Omental fat pad (tissue), 3 donors: ENCODE measurements at regions not wholly inside any gene's neighbourhood (a gene's known extent, or its start where the extent isn't known, plus 50 kb on each side); places are given as distances from the start of the nearest gene placed in this dataset.

ENCODE experiments used
- ATAC-seq: fragments of 150-250 bp; one replicate; pipeline ENCODE4 v1.9.1; 2016; ENCODE audit warnings: mild to moderate bottlenecking, moderate library complexity; ENCODE audit not compliant: low FRiP score
- DNase-seq: peaks from one replicate; pipeline ENCODE4 v3.0.0-alpha.2; 2019; ENCODE audit warnings: low spot score
- TF ChIP-seq, protein P1 (sequence below), 3 donors: fragments of 450-650 bp; IDR thresholded peaks; one replicate each; pipeline ENCODE4 v1.5.1; 2016 to 2017; ENCODE audit warnings: antibody characterized with exemption in 3 of 3, mild to moderate bottlenecking in 3 of 3, moderate library complexity in 2 of 3

DNA sequence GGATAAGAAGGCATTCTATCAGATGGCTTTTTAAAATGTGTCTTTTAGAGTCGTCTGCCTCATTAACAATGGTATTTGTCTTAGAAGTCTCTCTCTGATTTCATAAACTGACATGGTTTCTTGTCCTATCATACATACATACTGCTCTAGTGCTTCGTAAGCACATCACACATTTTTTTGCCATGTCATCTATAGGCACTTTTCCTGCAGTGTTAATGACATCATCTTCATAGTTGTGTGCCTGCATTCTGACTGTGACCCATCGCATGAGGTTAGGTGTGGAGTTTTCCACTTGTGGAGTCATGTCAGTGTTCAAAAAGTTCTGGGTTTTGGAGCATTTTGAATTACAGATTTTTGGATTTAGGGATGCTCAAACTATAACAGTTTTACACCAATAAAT is 361.6 kb upstream of the SPOCK3 start:
- DNase-seq (no peak), ATAC-seq (no peak)
- TF ChIP-seq, protein P1, sequence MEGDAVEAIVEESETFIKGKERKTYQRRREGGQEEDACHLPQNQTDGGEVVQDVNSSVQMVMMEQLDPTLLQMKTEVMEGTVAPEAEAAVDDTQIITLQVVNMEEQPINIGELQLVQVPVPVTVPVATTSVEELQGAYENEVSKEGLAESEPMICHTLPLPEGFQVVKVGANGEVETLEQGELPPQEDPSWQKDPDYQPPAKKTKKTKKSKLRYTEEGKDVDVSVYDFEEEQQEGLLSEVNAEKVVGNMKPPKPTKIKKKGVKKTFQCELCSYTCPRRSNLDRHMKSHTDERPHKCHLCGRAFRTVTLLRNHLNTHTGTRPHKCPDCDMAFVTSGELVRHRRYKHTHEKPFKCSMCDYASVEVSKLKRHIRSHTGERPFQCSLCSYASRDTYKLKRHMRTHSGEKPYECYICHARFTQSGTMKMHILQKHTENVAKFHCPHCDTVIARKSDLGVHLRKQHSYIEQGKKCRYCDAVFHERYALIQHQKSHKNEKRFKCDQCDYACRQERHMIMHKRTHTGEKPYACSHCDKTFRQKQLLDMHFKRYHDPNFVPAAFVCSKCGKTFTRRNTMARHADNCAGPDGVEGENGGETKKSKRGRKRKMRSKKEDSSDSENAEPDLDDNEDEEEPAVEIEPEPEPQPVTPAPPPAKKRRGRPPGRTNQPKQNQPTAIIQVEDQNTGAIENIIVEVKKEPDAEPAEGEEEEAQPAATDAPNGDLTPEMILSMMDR (IDR thresholded peaks at IDR 0.05) = no peak

DNA sequence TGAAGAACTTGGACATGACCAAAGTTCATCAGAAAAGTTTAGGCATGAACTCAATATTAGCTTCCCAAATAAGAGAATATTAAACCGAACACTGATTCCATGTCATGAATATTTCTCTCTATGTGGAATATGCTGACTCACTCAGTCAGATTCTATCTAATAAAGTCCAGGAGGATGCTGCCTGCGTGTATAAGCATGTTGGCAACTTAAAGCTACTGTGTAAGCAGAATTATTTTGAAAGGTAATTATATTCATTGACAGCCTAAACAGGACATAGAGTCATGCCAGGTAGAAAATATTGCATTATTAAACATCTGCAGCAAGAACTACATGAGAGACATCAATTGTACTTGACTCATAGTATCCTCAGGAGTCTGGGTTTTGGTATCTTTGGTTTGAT is 367.9 kb upstream of the SPOCK3 start:
- TF ChIP-seq, protein P1 (IDR thresholded peaks at IDR 0.05) = no peak
- ATAC-seq (no peak), DNase-seq (no peak)

DNA sequence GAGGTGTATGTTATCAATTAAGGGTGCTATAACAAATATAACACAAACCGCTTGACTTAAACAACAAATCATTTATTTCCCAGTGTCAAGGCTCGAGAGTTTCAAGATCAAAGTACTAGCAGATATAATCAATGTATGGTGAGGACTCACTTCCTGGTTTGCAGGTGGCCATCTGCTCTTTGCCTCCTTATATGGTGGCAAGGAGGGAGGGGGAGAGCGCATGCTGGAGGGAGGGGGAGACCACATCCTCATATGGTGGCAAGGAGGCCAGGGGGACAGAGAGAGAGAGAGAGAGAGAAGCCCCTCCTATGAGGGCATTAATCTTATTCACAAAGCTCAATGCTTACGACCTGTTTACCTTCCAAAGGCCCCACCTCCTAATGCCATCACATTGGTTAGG is 372.3 kb upstream of the SPOCK3 start:
- TF ChIP-seq, protein P1 (IDR thresholded peaks at IDR 0.05) = no peak
- DNase-seq = no peak
- ATAC-seq = no peak

DNA sequence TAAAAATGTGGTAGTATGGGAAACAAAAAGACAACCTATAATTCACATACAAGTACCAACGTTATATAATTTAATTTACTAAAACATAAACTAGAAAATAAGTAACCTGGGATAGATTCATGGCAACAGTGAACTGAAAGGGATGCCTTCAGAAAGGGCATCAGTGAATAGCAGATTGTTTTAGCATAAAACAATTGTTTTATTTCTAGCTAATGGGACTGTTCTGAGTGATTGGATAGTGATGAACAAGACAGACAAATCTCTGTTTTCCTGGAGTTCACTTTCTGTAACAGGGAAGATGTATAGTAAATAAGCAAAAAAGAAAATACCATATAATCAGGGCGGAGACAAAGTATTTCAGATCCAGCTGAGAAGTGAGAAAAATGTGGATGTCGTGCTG is 379.1 kb upstream of the SPOCK3 start:
- DNase-seq = no peak
- no peak for ATAC-seq
- TF ChIP-seq, protein P1 (IDR thresholded peaks at IDR 0.05) = no peak

DNA sequence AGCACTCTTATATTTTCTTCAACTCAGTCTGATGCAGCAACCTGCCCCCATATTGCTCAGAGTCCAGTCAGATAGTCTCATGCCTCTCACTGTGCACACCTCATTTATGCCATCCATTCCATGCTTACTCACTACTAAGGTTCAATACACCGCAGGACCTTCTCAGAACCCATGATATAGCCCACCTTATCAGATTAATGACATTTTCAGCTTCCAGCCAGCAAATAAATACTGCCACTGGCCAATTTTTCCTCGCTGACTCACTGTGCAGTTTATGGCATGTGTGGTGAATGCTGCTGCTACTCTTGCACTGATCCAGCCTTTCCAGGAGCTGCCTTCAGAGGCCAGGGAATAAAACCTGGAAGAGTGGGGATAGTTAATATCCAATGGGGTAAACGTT is 380.6 kb upstream of the SPOCK3 start:
- TF ChIP-seq, protein P1 (IDR thresholded peaks at IDR 0.05) = no peak
- ATAC-seq (no peak), DNase-seq (no peak)

DNA sequence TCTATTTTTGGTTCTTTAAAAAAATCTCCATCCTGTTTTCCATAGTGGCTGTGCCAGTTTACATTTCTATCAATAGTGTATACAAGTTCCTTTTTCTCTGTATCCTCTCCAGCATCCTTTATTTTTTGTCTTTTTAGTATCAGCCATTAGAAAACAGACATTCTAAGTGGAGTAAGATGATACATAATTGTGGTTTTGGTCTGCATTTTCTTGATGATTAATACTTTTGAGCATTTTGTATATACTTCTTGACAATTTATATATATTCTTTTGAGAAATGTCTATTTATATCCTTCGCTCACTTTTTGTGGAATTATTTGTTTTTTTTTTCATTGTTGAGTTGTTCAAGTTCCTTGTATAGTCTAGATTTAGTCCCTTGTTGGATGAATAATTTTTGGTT is 382.2 kb upstream of the SPOCK3 start:
- no peak for ATAC-seq
- TF ChIP-seq, protein P1 (IDR thresholded peaks at IDR 0.05) = no peak
- DNase-seq = no peak

DNA sequence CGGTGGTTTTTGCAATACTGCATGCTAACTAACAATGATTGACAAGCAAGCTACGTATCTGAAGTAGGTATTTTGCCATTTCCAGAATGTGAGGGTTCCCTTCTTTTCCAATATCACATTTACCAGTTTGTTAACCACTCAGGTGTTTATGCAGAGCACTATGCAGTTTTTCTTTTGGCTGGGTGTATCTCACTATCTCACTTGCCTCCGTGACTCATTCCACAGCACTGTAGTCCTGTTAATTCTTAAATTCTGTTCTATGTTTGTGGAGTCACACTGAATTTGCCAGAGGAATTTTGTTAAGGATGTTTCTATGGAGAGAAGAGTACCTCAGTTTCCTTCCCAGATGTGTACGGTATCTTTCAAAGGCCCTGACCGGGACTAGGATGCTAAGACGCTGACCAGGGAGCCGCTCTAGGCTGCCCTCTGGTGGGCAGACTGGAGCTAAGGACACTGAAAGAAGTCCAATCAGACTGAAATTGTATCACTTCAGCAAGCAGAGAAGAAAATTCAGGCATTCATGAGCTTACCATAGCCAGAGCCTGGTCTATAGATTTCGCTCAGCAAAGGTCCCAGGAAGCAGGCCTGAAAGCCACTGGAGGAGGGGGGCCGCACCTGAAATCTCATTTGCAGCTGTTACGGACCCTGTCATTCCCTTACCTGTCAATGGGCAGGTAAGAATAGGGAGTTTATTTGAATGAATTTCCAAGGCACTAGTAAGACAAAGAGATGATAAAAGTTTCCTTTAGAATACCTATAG is 388.4 kb upstream of the SPOCK3 start:
- TF ChIP-seq, protein P1 (IDR thresholded peaks at IDR 0.05) = no peak
- DNase-seq = no peak
- peak; percentile 62 for ATAC-seq
